GM18511 (cell line): ENCODE measurements at regions not wholly inside any gene's neighbourhood (a gene's known extent, or its start where the extent isn't known, plus 50 kb on each side); places are given as distances from the start of the nearest gene placed in this dataset.
A peak's percentile ranks its signal among the peaks of the same experiment; 100 is the strongest.
"Not testable (repeated sequence)": the region's sequence is repeated elsewhere in the genome, so short reads cannot be mapped to it uniquely, and the experiment has no call there.

Experiments
- ATAC-seq: cut with Tn5 transposase; IDR thresholded peaks from one replicate; pipeline ENCODE4 v1.9.1; 2021; ENCODE audit warnings: mild to moderate bottlenecking, moderate library complexity; ENCODE audit not compliant: unreplicated experiment

- no peak for ATAC-seq
These were observed 449.5 kb upstream of the TBL1XR1 start for GRCh38 chr3:177646749-177647148.

- ATAC-seq: no peak
These were observed 450.1 kb upstream of the TBL1XR1 start for GRCh38 chr3:177647341-177647740.

- ATAC-seq: no peak
These were observed 450.6 kb upstream of the TBL1XR1 start for GRCh38 chr3:177647876-177648275.

GRCh38 chr3:177652556-177653291, 455.4 kb upstream of the TBL1XR1 start:
- ATAC-seq: no peak

GRCh38 chr3:177657243-177657642, 460.0 kb upstream of the TBL1XR1 start:
- ATAC-seq: no peak

GRCh38 chr3:177658354-177658753, 461.1 kb upstream of the TBL1XR1 start:
- no peak for ATAC-seq

- not testable (repeated sequence) for ATAC-seq
These were observed 467.3 kb upstream of the TBL1XR1 start for GRCh38 chr3:177664380-177665103.

GRCh38 chr3:177665122-177665808, 468.0 kb upstream of the TBL1XR1 start:
- no peak for ATAC-seq

GRCh38 chr3:177672252-177672911, 475.1 kb upstream of the TBL1XR1 start:
- ATAC-seq: no peak

- ATAC-seq: no peak
These were observed 476.0 kb upstream of the TBL1XR1 start for GRCh38 chr3:177673112-177673914.

- ATAC-seq: no peak
These were observed 476.9 kb upstream of the TBL1XR1 start for GRCh38 chr3:177674186-177674585.

- no peak for ATAC-seq
These were observed 478.9 kb upstream of the TBL1XR1 start for GRCh38 chr3:177676148-177676547.

GRCh38 chr3:177676947-177677587, 479.8 kb upstream of the TBL1XR1 start:
- no peak for ATAC-seq

GRCh38 chr3:177679568-177680471, 482.5 kb upstream of the TBL1XR1 start:
- peak; percentile 84 for ATAC-seq

GRCh38 chr3:177680472-177680821, 483.2 kb upstream of the TBL1XR1 start:
- ATAC-seq: no peak

- no peak for ATAC-seq
These were observed 483.9 kb upstream of the TBL1XR1 start for GRCh38 chr3:177681156-177681555.

- no peak for ATAC-seq
These were observed 484.6 kb upstream of the TBL1XR1 start for GRCh38 chr3:177681852-177682251.

GRCh38 chr3:177683586-177683985, 486.3 kb upstream of the TBL1XR1 start:
- ATAC-seq: no peak

GRCh38 chr3:177686671-177687070, 489.4 kb upstream of the TBL1XR1 start:
- no peak for ATAC-seq
